ENCODE measurements at regions not wholly inside any gene's neighbourhood (a gene's known extent, or its start where the extent isn't known, plus 50 kb on each side); places are given as distances from the start of the nearest gene placed in this dataset.

DNA sequence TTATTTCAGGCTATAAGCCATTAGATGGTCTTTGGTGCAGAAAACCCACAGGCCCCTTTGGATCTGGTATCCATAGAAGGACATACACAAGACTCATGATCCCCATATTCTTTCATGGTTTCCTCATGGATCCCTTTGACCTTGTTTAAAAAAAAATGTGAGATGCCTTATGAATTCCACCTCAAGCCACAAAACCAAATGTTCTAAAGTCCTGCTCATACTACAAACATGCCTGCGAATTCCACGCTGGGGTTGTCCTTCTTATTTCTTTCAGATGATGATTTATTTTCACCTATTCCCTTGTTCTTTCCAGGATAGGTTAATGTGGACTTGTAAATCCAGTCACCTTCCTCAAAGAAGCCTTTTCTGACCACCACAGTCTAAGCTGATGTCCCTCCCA is 256.9 kb upstream of the DPYD start:
- TF ChIP-seq EP300 (IDR thresholded peaks at IDR 0.05; ENCODE audit: borderline replicate concordance in 1 of 2, low read depth in 1 of 2, low read length in 1 of 2) (no peak), ELF1 (IDR thresholded peaks at IDR 0.05) (no peak)
- TF ChIP-seq, protein P1, sequence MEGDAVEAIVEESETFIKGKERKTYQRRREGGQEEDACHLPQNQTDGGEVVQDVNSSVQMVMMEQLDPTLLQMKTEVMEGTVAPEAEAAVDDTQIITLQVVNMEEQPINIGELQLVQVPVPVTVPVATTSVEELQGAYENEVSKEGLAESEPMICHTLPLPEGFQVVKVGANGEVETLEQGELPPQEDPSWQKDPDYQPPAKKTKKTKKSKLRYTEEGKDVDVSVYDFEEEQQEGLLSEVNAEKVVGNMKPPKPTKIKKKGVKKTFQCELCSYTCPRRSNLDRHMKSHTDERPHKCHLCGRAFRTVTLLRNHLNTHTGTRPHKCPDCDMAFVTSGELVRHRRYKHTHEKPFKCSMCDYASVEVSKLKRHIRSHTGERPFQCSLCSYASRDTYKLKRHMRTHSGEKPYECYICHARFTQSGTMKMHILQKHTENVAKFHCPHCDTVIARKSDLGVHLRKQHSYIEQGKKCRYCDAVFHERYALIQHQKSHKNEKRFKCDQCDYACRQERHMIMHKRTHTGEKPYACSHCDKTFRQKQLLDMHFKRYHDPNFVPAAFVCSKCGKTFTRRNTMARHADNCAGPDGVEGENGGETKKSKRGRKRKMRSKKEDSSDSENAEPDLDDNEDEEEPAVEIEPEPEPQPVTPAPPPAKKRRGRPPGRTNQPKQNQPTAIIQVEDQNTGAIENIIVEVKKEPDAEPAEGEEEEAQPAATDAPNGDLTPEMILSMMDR (IDR thresholded peaks at IDR 0.05) = no peak
- TF ChIP-seq, protein P2, sequence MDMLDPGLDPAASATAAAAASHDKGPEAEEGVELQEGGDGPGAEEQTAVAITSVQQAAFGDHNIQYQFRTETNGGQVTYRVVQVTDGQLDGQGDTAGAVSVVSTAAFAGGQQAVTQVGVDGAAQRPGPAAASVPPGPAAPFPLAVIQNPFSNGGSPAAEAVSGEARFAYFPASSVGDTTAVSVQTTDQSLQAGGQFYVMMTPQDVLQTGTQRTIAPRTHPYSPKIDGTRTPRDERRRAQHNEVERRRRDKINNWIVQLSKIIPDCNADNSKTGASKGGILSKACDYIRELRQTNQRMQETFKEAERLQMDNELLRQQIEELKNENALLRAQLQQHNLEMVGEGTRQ (IDR thresholded peaks at IDR 0.05; ENCODE audit: borderline replicate concordance, low read depth, low read length) = no peak
- TF ChIP-seq, protein P3, sequence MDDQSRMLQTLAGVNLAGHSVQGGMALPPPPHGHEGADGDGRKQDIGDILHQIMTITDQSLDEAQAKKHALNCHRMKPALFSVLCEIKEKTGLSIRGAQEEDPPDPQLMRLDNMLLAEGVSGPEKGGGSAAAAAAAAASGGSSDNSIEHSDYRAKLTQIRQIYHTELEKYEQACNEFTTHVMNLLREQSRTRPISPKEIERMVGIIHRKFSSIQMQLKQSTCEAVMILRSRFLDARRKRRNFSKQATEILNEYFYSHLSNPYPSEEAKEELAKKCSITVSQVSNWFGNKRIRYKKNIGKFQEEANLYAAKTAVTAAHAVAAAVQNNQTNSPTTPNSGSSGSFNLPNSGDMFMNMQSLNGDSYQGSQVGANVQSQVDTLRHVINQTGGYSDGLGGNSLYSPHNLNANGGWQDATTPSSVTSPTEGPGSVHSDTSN (IDR thresholded peaks at IDR 0.05) = no peak
- TF ChIP-seq, protein P4, sequence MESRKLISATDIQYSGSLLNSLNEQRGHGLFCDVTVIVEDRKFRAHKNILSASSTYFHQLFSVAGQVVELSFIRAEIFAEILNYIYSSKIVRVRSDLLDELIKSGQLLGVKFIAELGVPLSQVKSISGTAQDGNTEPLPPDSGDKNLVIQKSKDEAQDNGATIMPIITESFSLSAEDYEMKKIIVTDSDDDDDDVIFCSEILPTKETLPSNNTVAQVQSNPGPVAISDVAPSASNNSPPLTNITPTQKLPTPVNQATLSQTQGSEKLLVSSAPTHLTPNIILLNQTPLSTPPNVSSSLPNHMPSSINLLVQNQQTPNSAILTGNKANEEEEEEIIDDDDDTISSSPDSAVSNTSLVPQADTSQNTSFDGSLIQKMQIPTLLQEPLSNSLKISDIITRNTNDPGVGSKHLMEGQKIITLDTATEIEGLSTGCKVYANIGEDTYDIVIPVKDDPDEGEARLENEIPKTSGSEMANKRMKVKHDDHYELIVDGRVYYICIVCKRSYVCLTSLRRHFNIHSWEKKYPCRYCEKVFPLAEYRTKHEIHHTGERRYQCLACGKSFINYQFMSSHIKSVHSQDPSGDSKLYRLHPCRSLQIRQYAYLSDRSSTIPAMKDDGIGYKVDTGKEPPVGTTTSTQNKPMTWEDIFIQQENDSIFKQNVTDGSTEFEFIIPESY (IDR thresholded peaks at IDR 0.05; ENCODE audit: borderline replicate concordance, low read depth) = no peak
